Psoas muscle (tissue), 7 donors: ENCODE measurements at regions not wholly inside any gene's neighbourhood (a gene's known extent, or its start where the extent isn't known, plus 50 kb on each side); places are given as distances from the start of the nearest gene placed in this dataset.
A peak's percentile ranks its signal among the peaks of the same experiment; 100 is the strongest.

Source experiments
- ATAC-seq, 4 donors: fragments of 200-7000 bp; cut with Tn5 transposase; one replicate each; pipeline ENCODE4 v1.9.1; 2020; ENCODE audit warnings: moderate library complexity in 3 of 4, mild to moderate bottlenecking in 2 of 4
- DNase-seq, 2 donors: peaks; one replicate each; pipeline ENCODE4 v3.0.0-alpha.2; 2020
- H3K27ac ChIP-seq: fragments of 200-600 bp; one replicate; pipeline ENCODE4 v1.8.0; 2022
- H3K27me3 ChIP-seq, 3 donors: fragments of 200-600 bp in 1 of 3; one replicate each; pipeline versions ENCODE4 v1.6.1 to v1.8.0; 2013 to 2022; ENCODE audit warnings: low read length in 2 of 3, mild to moderate bottlenecking in 2 of 3, moderate library complexity in 1 of 3; ENCODE audit not compliant: insufficient read depth in 3 of 3
- H3K36me3 ChIP-seq, 2 donors: fragments of 200-600 bp in 1 of 2; one replicate each; pipeline versions ENCODE4 v1.6.1 to v1.8.0; 2013 to 2022; ENCODE audit warnings: low read depth in 1 of 2, mild to moderate bottlenecking in 1 of 2, moderate library complexity in 1 of 2; ENCODE audit not compliant: insufficient read depth in 1 of 2
- H3K4me1 ChIP-seq: fragments of 200-600 bp; one replicate; pipeline ENCODE4 v1.8.0; 2022
- H3K4me3 ChIP-seq: fragments of 200-600 bp; one replicate; pipeline ENCODE4 v1.8.0; 2022; ENCODE audit warnings: mild to moderate bottlenecking
- H3K9me3 ChIP-seq: fragments of 200-600 bp; one replicate; pipeline ENCODE4 v1.8.0; 2022
- WGBS, 3 donors: extraction: QIAGEN DNeasy Blood & Tissue Kit; methylation state at CpG; one replicate each; pipeline versions ENCODE4 v1.1.6 to v1.1.7; 2013; 5-methylcytosine and 5-hydroxymethylcytosine counted together
- intact Hi-C, 2 donors: fragments of 100-400 bp; cut with DNase I; formaldehyde crosslinking; loops; one replicate each; pipeline versions ENCODE4 v1.11.0 to v1.14.2; 2022
- TF ChIP-seq, protein P1 (sequence below): fragments of 200-600 bp; IDR thresholded peaks from one replicate; pipeline ENCODE4 v1.8.0; 2022; ENCODE audit warnings: antibody characterized with exemption
- donor health status: healthy with polysubstance abuse.
- donor health status: DM: no; HTN: no; CAD: no; lungs with moderate emphysema.
- donor health status: Bipolar disorder and iron deficiency.
- donor health status: healthy.
- donor health status: DM: yes; HTN: yes; CAD: no.
- donor health status: DM: no; HTN: no; CAD: no.
- donor health status: DM: yes; HTN: yes; CAD: no.

DNA sequence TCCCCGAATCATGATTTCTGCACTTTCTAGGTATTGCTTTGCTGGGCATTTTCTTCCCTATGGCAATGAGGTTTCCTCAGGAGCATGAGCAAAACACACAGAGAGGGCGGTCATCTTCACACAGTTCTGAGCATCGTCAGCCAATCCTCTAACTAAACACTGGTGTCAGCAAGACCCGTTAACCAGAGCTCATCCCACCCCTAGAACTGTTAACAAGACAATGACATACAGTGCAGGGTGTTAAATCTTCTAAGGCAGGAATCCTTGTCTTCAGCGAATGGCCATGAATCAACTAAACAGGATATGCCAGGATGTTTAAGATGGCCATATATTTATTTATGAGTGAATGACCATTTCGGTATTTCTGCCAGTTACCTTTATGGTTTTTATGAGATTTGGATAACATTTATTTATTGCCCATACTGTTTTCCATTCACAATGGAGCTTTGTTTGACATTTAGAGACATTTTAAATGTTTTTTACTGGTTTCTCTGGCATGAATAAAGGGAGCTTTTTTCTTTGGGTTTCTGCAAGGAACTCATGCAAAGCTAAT is 411.5 kb upstream of the PROK2 start:
- Histone ChIP-seq H3K4me3 (no peak overlapping the region), H3K27ac (no peak overlapping the region), H3K9me3 (peaks cover 4% of the 10 kb centered on the region), H3K27me3 (no peaks in the 10 kb centered on the region), H3K36me3 (no peaks in the 10 kb centered on the region), H3K4me1 (no peaks in the 10 kb centered on the region)
- DNase-seq (no peak), ATAC-seq (no peak)
- TF ChIP-seq, protein P1, sequence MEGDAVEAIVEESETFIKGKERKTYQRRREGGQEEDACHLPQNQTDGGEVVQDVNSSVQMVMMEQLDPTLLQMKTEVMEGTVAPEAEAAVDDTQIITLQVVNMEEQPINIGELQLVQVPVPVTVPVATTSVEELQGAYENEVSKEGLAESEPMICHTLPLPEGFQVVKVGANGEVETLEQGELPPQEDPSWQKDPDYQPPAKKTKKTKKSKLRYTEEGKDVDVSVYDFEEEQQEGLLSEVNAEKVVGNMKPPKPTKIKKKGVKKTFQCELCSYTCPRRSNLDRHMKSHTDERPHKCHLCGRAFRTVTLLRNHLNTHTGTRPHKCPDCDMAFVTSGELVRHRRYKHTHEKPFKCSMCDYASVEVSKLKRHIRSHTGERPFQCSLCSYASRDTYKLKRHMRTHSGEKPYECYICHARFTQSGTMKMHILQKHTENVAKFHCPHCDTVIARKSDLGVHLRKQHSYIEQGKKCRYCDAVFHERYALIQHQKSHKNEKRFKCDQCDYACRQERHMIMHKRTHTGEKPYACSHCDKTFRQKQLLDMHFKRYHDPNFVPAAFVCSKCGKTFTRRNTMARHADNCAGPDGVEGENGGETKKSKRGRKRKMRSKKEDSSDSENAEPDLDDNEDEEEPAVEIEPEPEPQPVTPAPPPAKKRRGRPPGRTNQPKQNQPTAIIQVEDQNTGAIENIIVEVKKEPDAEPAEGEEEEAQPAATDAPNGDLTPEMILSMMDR: no peak
- WGBS, 3 donors: 74 to 81% (median 78%) methylated on average over 6 of the region's 6 CpGs
- intact Hi-C loops: no loop called here

DNA sequence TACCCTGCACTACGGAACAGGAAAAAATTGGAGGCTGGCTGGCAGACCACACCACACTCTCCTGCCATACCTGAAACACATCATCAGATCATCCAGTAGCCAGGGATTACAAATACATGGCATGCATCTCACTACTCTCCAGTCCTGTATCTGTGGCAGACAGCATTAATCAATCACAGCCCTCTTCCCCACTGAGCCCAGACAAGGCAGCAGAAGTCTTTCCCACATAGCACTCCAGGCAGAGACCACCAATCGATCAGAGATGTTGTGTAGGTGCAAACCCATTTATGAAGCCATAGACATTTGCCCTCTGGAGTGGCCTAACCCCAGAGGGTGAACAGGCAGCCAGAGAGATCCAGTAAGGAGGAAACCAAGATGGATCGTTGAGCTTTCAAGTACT is 410.9 kb upstream of the PROK2 start:
- Histone ChIP-seq H3K36me3 (no peaks in the 10 kb centered on the region), H3K27me3 (no peaks in the 10 kb centered on the region), H3K4me1 (no peaks in the 10 kb centered on the region), H3K4me3 (no peak overlapping the region), H3K27ac (no peak overlapping the region), H3K9me3 (peaks cover 4% of the 10 kb centered on the region)
- ATAC-seq (no peak), DNase-seq (no peak)
- TF ChIP-seq, protein P1: no peak
- 89 to 95% (median 90%) methylated on average over 3 of the region's 3 CpGs for WGBS, 3 donors
- intact Hi-C loops: no loop called here

DNA sequence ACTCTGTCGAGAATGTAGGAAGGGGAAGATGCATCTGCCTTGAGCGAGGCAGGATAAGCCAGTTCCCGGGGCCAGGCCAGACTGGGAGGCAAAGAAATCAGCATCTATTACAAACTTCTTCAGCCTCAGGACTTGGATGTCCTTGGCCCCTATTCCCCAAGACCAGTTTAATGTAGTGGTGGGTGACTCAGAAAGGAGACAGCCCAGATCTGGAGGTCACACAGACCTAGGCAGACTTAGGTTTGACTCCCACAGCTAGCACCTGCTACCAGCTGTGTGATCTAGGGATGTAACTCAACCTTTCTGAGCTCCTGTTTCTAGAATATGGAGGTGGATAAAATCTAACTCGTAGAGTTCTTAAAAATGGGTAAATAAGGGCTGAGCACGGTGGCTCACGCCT is 409.5 kb upstream of the PROK2 start:
- peak in 1 of 2 donors; percentile 21 for DNase-seq
- Histone ChIP-seq H3K27me3 (no peaks in the 10 kb centered on the region), H3K27ac (no peak overlapping the region), H3K36me3 (no peaks in the 10 kb centered on the region), H3K4me3 (no peak overlapping the region), H3K4me1 (no peaks in the 10 kb centered on the region), H3K9me3 (peaks cover 4% of the 10 kb centered on the region)
- ATAC-seq: peak in 1 of 4 donors; percentile 27
- intact Hi-C loops: no loop called here
- WGBS, 3 donors: 86 to 90% (median 86%) methylated on average over 6 of the region's 6 CpGs
- TF ChIP-seq, protein P1: no peak

DNA sequence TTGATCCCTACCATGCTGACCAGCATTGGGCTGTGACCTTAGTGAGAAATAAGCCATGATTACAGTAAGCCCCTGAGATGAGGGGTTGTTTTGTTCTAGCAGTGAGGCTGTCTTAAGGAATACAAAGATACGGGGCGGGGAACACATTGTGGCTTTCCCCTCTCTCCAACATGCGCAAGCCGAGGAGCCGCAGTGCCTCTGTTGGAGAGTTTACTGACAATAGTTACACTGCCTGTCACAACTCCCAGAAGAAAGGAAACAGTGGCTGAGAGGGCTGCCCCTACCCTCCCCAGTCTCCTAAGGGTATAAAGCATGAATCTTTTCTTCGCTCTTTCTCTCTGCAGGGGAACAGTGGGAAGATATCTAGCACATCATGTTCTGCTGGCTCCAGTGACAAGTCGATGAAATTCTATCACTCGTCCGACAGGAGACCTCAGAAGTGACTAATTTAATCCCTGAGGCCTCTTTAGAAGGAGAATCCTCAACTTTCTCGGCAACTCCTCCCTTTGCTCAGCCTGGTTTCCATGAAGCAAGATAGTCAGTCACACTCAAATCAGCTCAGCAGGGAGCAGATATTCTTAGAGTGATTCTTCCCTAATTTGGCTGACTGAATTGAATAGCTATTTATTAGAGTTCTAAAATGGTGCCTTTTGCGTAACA is 409.0 kb upstream of the PROK2 start:
- intact Hi-C loops: no loop called here
- H3K36me3 ChIP-seq: no peaks in the 10 kb centered on the region
- WGBS, 3 donors: 77 to 91% (median 87%) methylated on average over 11 of the region's 11 CpGs
- H3K9me3 ChIP-seq: peaks cover 4% of the 10 kb centered on the region
- H3K27me3 ChIP-seq: no peaks in the 10 kb centered on the region
- TF ChIP-seq, protein P1: no peak
- H3K4me3 ChIP-seq: no peak overlapping the region
- no peak overlapping the region for H3K27ac ChIP-seq
- ATAC-seq: peak in 3 of 4 donors; percentile 37 to 54 (median 49)
- no peaks in the 10 kb centered on the region for H3K4me1 ChIP-seq
- no peak for DNase-seq

DNA sequence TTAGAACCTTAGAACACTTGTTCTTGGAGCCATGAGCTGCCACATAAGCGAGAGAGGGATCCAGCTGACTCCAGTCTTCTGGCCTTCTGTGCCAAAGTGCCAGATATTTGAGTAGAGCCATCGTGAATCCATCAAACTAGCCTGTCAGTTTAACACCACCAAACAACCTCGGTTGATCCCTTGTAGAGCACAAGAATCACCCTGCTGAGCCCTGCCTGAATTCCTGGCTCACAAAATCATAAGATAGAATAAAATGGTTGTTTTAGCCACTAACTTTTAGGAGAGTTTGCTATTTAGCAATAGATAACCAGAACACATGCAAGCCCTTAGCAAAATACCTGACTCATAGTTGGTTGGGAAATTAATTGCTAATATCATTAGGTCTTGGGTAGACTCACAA is 407.6 kb upstream of the PROK2 start:
- WGBS, 3 donors: 85 to 94% (median 89%) methylated on average over 3 of the region's 3 CpGs
- H3K4me3 ChIP-seq: no peak overlapping the region
- no peaks in the 10 kb centered on the region for H3K27me3 ChIP-seq
- no peaks in the 10 kb centered on the region for H3K36me3 ChIP-seq
- H3K4me1 ChIP-seq: no peaks in the 10 kb centered on the region
- intact Hi-C loops: no loop called here
- H3K9me3 ChIP-seq: peaks cover 4% of the 10 kb centered on the region
- no peak for DNase-seq
- ATAC-seq: no peak
- TF ChIP-seq, protein P1: no peak
- H3K27ac ChIP-seq: no peak overlapping the region
